ENCODE measurements at regions not wholly inside any gene's neighbourhood (a gene's known extent, or its start where the extent isn't known, plus 50 kb on each side); places are given as distances from the start of the nearest gene placed in this dataset.
"Not testable (repeated sequence)": the region's sequence is repeated elsewhere in the genome, so short reads cannot be mapped to it uniquely, and the experiment has no call there.

GRCh38 chr16:22436823-22437652 is 62.6 kb upstream of the CDR2 start:
- peak; percentile 66 for DNase-seq

- DNase-seq = not testable (repeated sequence)
Observed at GRCh38 chr16:22436326-22436822, 62.0 kb upstream of the CDR2 start.

GRCh38 chr16:22431314-22431713 is 56.9 kb upstream of the CDR2 start:
- not testable (repeated sequence) for DNase-seq

- no peak for DNase-seq
Observed at GRCh38 chr16:22428654-22429053, 54.2 kb upstream of the CDR2 start.

GRCh38 chr16:22427556-22427955 is 53.1 kb upstream of the CDR2 start:
- no peak for DNase-seq

- DNase-seq = no peak
Observed at GRCh38 chr16:22425847-22426246, 51.4 kb upstream of the CDR2 start.

- no peak for DNase-seq
Observed at GRCh38 chr16:22425036-22425801, 50.8 kb upstream of the CDR2 start.

GRCh38 chr16:22424161-22424937 is 49.9 kb upstream of the CDR2 start:
- DNase-seq = no peak

Measured in activated naive CD4-positive, alpha-beta T cell treated with anti-CD3 and anti-CD28 coated beads, Interleukin-2, amount 50 U/mL, for 16 hours (primary cell).